ENCODE measurements at regions not wholly inside any gene's neighbourhood (a gene's known extent, or its start where the extent isn't known, plus 50 kb on each side); places are given as distances from the start of the nearest gene placed in this dataset.

DNA sequence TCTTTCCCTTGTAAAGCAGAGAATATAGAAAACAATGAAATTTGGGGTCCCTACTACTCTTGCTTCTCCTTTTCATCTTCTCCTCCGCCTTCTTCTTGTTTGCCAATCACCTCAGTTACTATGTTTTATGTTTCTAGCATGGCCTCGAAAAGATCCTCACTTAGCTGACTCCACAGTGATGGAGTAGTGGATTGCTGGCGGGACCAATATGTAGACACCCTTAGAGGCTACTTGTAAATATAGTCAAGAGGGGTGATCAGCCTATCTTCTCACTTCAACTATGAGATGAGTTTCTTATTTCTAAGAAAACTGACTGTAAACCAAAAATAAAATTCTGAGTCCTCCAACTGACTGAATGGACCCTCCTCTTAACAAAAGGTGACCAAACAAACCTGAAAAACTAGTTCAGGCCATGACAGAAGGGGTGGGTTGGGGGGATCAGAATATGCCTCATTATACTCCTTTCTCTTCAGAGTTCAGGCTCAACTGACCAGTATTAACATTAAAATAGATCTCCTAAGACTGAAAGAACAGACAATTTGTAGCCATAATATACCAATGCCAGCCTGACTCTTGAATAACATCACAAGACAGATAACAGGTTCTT lies 829.0 kb downstream of the TLE4 start:
- TF ChIP-seq, protein P1, sequence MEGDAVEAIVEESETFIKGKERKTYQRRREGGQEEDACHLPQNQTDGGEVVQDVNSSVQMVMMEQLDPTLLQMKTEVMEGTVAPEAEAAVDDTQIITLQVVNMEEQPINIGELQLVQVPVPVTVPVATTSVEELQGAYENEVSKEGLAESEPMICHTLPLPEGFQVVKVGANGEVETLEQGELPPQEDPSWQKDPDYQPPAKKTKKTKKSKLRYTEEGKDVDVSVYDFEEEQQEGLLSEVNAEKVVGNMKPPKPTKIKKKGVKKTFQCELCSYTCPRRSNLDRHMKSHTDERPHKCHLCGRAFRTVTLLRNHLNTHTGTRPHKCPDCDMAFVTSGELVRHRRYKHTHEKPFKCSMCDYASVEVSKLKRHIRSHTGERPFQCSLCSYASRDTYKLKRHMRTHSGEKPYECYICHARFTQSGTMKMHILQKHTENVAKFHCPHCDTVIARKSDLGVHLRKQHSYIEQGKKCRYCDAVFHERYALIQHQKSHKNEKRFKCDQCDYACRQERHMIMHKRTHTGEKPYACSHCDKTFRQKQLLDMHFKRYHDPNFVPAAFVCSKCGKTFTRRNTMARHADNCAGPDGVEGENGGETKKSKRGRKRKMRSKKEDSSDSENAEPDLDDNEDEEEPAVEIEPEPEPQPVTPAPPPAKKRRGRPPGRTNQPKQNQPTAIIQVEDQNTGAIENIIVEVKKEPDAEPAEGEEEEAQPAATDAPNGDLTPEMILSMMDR (IDR thresholded peaks at IDR 0.05) = no peak
- TF ChIP-seq POLR2A (IDR thresholded peaks at IDR 0.05) = no peak
- no peak for TF ChIP-seq POLR2AphosphoS5 (IDR thresholded peaks at IDR 0.05)
- no peak for TF ChIP-seq EP300 (IDR thresholded peaks at IDR 0.05)
